ENCODE measurements at regions not wholly inside any gene's neighbourhood (a gene's known extent, or its start where the extent isn't known, plus 50 kb on each side); places are given as distances from the start of the nearest gene placed in this dataset.

DNA sequence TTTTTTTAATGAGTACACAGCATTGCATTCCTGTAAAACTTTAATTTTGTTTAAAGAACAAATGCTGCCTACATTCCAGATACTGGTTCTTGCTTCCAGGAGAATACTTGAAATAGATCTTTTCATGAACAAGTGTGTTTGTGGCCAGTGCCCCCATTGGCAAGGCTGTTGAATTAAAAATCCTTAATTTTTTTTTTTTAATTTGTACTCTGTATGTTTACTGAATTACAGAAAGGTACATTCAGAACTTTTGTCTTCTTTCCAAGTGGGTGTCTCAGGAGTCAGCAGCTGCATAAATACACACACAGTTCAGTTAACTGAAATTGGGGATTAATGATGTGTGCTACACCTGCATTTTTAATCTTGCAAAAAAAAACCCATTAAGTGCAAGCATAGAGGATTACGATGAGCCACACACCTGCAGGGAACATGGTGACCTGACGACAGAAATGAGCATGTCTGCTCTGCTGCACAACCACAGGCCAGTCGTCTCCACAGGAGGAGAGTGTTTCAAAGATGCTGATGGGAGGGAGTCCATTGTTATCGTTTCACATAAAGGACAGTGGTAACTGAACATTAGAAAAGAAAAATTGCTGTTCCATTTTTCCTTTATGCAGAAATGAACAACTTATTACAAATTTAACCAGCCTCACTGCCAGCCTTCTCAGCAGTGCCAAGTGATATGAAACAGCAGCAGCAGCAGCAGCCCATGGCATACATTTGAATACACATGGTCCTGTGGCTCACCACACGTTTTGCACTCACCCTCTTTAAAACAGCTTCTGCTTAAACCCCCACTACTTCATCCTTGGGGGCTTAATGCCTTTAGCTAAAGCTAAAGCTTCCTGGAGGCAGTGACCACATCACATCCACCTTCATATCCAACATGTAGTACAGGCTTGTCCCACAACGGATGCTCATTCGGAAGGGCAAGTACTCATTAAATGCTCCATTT, 72.3 kb upstream of the RFC3 start:
- DNase-seq, result no peak

DNA sequence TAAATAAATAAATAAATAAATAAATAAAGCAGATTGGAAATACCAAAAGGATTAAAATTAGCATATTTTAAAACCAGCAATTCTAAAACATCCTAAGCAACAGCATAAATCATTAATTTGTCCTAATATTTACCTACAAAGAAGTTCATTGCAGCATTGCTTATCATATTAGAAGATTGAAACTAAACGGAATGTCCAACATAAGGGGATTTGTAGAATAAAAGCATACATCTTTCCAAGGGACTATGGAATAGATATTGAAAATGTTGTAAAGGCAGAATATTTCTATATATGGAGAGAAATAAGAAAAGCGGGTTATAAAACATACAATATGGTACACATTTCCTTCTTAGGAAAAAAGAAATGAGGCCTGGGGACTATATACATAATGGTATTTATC, 71.1 kb upstream of the RFC3 start:
- no peak for DNase-seq

DNA sequence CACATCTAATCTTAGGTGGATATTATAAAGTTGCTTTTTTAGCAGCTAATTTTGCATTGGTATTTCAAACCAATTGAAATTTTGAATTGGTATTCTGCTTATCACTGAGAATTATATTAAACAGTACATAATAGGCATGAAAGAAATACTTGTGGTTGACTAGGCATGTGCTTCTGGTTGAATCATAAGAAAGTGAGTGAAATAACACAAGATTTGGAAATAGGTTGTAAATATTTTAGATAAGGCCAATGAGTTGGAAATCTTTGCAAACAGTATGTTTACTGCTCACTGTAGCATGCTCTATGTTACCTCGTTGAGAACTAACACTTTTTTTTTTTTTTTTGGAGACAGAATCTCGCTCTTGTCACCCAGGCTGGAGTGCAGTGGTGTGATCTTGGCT, 66.8 kb upstream of the RFC3 start:
- no peak for DNase-seq

DNA sequence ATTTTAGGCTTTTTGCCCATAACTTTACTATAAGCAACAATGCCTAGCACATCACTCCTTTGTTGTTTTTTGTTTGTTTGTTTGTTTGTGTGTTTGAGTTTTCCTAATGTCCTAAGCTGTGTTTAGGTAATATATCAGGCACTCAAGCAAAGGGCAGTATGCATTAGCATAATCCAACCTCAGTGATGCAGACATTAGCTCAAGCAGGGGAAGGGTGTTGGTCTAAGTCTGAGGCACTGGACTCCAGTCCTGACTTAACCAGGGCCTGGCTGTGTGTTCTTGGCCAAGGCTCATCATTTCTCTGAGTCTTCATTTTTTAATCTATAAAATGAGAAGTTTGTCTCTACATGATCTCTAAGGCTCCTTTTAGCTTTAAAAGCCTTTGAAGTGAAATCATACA, 65.9 kb upstream of the RFC3 start:
- no peak for DNase-seq

GRCh38 chr13:33752597-33752996, 65.4 kb upstream of the RFC3 start:
- DNase-seq, result no peak

DNA sequence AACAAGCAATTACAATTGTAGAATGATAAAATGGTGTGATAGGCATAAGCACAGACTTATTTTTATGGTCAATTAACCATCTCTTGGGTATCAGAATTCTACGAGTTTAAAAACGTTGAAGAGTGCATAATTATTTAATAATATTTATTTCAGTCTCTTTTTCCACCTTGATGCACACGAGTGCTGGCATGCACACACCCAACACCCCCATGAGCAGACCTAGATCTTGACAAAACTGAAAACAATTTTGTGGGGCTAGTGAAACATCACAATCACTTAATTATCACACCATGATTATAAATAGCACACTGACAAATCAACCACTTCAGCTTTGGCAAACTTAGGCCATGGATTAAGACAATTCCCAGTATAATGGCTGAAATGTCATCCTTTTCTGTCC, 61.0 kb upstream of the RFC3 start:
- DNase-seq, result no peak

DNA sequence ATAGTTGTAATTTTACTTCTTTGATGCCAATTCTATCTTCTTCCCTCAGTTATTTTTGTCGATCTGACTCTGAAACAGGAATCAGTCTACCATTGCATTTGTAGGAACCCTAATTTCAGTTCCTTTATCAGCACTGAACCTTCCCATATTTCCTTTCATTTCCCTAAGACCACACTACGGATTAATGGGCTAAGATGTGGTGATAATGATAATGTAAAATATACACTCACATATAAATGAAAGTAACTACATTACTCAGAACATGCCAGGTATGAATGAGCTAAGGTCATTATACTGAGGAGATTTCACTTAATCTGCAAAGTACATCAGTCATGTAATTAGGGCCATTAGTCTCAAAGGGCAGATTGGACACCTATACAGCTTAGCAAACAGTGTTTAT, 60.2 kb upstream of the RFC3 start:
- no peak for DNase-seq

GRCh38 chr13:33758113-33758512, 59.8 kb upstream of the RFC3 start:
- DNase-seq, result no peak

DNA sequence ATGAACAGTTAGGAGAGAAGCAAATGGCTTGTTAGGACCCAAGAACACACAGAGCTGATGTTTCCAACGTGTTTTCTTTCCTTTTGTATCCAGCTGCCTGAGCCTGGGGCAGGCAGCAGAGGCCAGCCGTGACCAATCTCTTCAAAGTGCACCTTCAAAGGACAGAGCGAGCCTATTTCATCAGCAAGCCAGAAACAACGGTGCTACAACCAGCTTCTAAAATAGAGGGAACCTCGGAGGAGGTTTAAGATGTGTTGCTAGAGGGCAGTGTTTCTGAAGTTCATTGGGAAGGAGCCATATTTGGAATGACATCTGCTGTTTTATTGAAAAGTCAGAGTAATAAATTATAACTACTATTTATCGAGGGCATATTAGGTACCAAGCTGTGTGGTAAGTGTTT, 56.2 kb upstream of the RFC3 start:
- no peak for DNase-seq

- DNase-seq, result no peak
These were observed 54.9 kb upstream of the RFC3 start for GRCh38 chr13:33763021-33763420.

DNA sequence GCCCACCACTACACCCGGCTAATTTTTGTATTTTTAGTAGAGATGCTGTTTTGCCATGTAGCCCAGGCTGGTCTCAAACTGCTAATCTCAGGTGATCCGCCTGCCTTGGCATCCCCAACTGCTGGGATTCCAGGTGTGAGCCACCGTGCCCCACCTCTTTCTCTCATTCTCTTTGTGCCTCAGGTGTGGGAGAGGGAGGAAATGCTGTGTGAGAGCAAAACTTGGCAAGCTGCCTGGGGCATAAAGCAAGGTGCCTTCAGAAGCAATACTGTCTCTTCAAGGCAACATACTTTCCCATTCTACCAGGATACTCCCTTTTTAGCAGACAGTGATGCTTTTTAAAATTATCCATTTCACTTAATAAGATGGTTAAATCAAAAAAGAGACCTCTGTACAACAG, 53.2 kb upstream of the RFC3 start:
- DNase-seq, result no peak

DNA sequence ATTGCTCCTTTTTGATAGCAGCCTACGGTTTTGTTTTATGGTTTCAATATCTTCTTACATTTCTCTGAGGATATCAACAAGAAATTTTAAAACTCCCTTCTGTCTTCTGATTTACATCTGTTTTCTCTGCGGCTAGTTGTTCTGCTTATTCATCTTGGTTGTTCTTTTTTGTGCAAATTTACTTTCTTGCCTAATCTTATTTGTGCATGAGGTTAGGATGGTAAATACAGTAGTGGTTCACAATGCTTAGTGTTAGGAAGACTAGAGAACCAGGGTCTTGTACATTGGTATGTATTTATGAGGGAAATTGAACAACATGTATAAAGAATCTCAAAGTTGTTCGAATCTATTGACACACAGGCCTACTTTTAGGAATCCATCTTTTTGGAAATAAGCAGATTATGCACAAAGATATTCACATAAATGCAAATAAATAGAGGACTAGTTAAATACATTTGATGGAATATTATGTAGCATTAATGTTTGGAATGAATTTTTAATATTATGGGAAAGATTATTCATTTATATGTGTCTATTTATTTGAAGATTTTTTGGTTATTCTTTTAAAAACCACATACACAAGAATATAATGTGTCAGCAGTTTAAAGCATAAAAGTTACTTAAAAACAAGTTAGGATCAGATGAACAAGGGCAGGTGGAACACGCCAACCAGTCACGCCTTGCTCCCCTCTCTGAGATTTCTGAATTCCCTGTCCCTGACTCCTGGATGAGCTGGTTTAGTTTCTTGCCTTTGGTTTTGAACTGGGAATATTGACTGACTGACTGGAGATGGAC, 51.4 kb upstream of the RFC3 start:
- no peak for DNase-seq

GRCh38 chr13:33767140-33767539, 50.8 kb upstream of the RFC3 start:
- no peak for DNase-seq
